GM23248 (cell line): ENCODE measurements at regions not wholly inside any gene's neighbourhood (a gene's known extent, or its start where the extent isn't known, plus 50 kb on each side); places are given as distances from the start of the nearest gene placed in this dataset.

ENCODE experiments used
- EZH2 ChIP-seq: fragments of 200-600 bp; sonication (generic); IDR thresholded peaks from 2 replicates; pipeline ENCODE4 v1.6.1; 2018; ENCODE audit warnings: antibody characterized with exemption, mild to moderate bottlenecking; ENCODE audit not compliant: insufficient read depth, poor library complexity, severe bottlenecking
- EZH2phosphoT487 ChIP-seq: fragments of 200-600 bp; sonication (generic); IDR thresholded peaks from 2 replicates; pipeline ENCODE4 v1.6.1; 2018; ENCODE audit warnings: antibody characterized with exemption, moderate library complexity, mild to moderate bottlenecking, low read depth; ENCODE audit not compliant: insufficient read depth

DNA sequence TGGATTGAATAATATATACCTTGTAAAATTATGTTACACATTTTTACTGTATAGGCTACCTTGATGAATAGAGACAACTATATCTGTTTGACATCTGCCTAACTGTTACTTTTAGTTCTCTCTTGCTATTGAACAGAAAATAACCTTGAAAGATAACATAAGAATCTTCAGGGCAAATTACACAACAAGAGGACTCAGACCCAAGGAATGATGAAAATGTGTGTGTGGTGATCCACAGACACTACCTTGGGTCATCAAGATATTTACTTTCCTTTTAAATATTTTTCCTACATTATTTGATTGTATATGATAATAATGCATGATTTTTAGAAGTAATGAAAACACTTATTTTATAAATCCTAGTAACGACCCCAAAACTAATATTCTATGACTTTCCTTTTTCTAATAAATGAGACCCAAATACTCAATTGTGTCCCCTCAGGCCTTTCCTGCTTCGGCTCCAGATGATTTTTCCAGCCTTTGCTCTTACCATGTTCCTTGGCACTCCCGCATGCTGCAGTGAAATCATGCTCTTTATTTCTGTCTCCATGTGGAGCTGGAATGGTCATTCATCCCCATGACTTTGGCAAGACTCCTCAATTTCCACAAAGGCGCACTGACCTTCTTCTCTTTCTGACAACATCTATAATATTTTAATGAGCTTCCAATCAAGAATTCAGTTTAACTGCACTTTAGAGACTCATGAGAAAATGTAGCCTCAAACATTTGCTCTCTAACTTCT lies 187.6 kb downstream of the EPM2A start:
- TF ChIP-seq EZH2 = no peak
- no peak for TF ChIP-seq EZH2phosphoT487
